ENCODE measurements at regions not wholly inside any gene's neighbourhood (a gene's known extent, or its start where the extent isn't known, plus 50 kb on each side); places are given as distances from the start of the nearest gene placed in this dataset.

- no peak for TF ChIP-seq CTCF (IDR thresholded peaks at IDR 0.05; ENCODE audit: low read depth, low read length)
- no peak overlapping the region for H3K4me3 ChIP-seq (replicated peaks in 1 of 2; ENCODE audit: low read depth in 2 of 2, low read length in 2 of 2)
- no peak for DNase-seq (ENCODE audit: low read depth in 2 of 2)
Measured at GRCh38 chr10:129075927-129076326, 391.1 kb upstream of the MGMT start.

GRCh38 chr10:129078346-129078745 lies 388.7 kb upstream of the MGMT start:
- no peak for TF ChIP-seq CTCF (IDR thresholded peaks at IDR 0.05; ENCODE audit: low read depth, low read length)
- no peak for DNase-seq (ENCODE audit: low read depth in 2 of 2)
- H3K4me3 ChIP-seq (replicated peaks in 1 of 2; ENCODE audit: low read depth in 2 of 2, low read length in 2 of 2) = no peak overlapping the region

- DNase-seq (ENCODE audit: low read depth in 2 of 2) = no peak
- no peak for TF ChIP-seq CTCF (IDR thresholded peaks at IDR 0.05; ENCODE audit: low read depth, low read length)
- no peak overlapping the region for H3K4me3 ChIP-seq (replicated peaks in 1 of 2; ENCODE audit: low read depth in 2 of 2, low read length in 2 of 2)
Measured at GRCh38 chr10:129078746-129079145, 388.3 kb upstream of the MGMT start.

- no peak for TF ChIP-seq CTCF (IDR thresholded peaks at IDR 0.05; ENCODE audit: low read depth, low read length)
- no peak overlapping the region for H3K4me3 ChIP-seq (replicated peaks in 1 of 2; ENCODE audit: low read depth in 2 of 2, low read length in 2 of 2)
- DNase-seq (ENCODE audit: low read depth in 2 of 2) = no peak
Measured at GRCh38 chr10:129079705-129080104, 387.3 kb upstream of the MGMT start.

GRCh38 chr10:129085811-129086210 lies 381.2 kb upstream of the MGMT start:
- no peak overlapping the region for H3K4me3 ChIP-seq (replicated peaks in 1 of 2; ENCODE audit: low read depth in 2 of 2, low read length in 2 of 2)
- TF ChIP-seq CTCF (IDR thresholded peaks at IDR 0.05; ENCODE audit: low read depth, low read length) = no peak
- DNase-seq (ENCODE audit: low read depth in 2 of 2) = peak in 1 of 2 donors; percentile 63

- no peak for TF ChIP-seq CTCF (IDR thresholded peaks at IDR 0.05; ENCODE audit: low read depth, low read length)
- no peak for DNase-seq (ENCODE audit: low read depth in 2 of 2)
- no peak overlapping the region for H3K4me3 ChIP-seq (replicated peaks in 1 of 2; ENCODE audit: low read depth in 2 of 2, low read length in 2 of 2)
Measured at GRCh38 chr10:129089341-129089740, 377.7 kb upstream of the MGMT start.

GRCh38 chr10:129090165-129090564 lies 376.9 kb upstream of the MGMT start:
- no peak overlapping the region for H3K4me3 ChIP-seq (replicated peaks in 1 of 2; ENCODE audit: low read depth in 2 of 2, low read length in 2 of 2)

More at GRCh38 chr10:129090165-129090564, 376.9 kb upstream of the MGMT start:
- no peak for TF ChIP-seq CTCF (IDR thresholded peaks at IDR 0.05; ENCODE audit: low read depth, low read length)
- no peak for DNase-seq (ENCODE audit: low read depth in 2 of 2)
